K562 (cell line): ENCODE measurements at regions not wholly inside any gene's neighbourhood (a gene's known extent, or its start where the extent isn't known, plus 50 kb on each side); places are given as distances from the start of the nearest gene placed in this dataset.

ENCODE experiments used
- ATAC-seq: fragments of 200-7000 bp; cut with Tn5 transposase; 3 replicates; pipeline ENCODE4 v1.9.1; 2020; ENCODE audit warnings: moderate library complexity
- BruUV-seq: library from RNA; stranded (reverse); fragments of 400-500 nt; replicated peaks from 2 replicates; lab custom pipeline; 2021; lab: Mats Ljungman, UMichigan
- CTCF ChIA-PET: fragments of 300-600 bp; formaldehyde crosslinking; extraction: SDS; loops from one replicate; lab custom pipeline; 2021; ENCODE audit warnings: low intra/inter-chr PET ratio; lab: Yijun Ruan, JAX
- POLR2A ChIA-PET: fragments of 300-600, 350-650 bp; sonication (Branson Sonifier 250); formaldehyde crosslinking; extraction: SDS; loops from one replicate; lab custom pipeline; 2021; ENCODE audit warnings: antibody characterized with exemption, inconsistent platforms; lab: Yijun Ruan, JAX
- DNase-seq, 4 experiments: peaks; one replicate each; pipeline versions ENCODE4 v3.0.0 to v3.0.0-alpha.2; 2011 to 2018; ENCODE audit warnings: low spot score in 3 of 4, mixed read lengths in 3 of 4; ENCODE audit errors: extremely low read depth in 1 of 4
- FAIRE-seq: peaks from 2 replicates; lab custom pipeline; 2011; peaks lifted over from hg19 to GRCh38; lab: Jason Lieb, UNC
- H2AFZ ChIP-seq: 2 replicates; pipeline ENCODE4 v1.6.0; 2011; ENCODE audit warnings: low read depth, low read length, control low read depth, inconsistent platforms
- H3K27ac ChIP-seq: fragments of 200-600 bp; 3 replicates; pipeline ENCODE4 v1.8.0; 2011; ENCODE audit warnings: low read depth, mild to moderate bottlenecking, control low read depth, inconsistent platforms, low read length, moderate library complexity, mixed read lengths; ENCODE audit errors: extremely low read depth
- H3K27me3 ChIP-seq, 2 experiments: fragments of 300-600 bp in 1 of 2; 2 replicates in 1 of 2; 3 replicates in 1 of 2; pipeline versions ENCODE4 v1.6.0 to v1.8.0; 2011; ENCODE audit warnings: inconsistent platforms in 2 of 2, low read length in 2 of 2, mild to moderate bottlenecking in 1 of 2, mixed read lengths in 1 of 2, moderate library complexity in 1 of 2; ENCODE audit not compliant: control insufficient read depth in 2 of 2, insufficient read depth in 2 of 2
- H3K36me3 ChIP-seq: fragments of 300-600 bp; 3 replicates; pipeline ENCODE4 v1.8.0; 2011; ENCODE audit warnings: mild to moderate bottlenecking, low read length, inconsistent platforms; ENCODE audit not compliant: control insufficient read depth, insufficient read depth
- H3K4me1 ChIP-seq, 2 experiments: fragments of 200-600 bp in 1 of 2; replicated peaks in 1 of 2; 2 replicates in 1 of 2; 3 replicates in 1 of 2; pipeline versions ENCODE4 v1.5.1 to v1.8.0; 2011; ENCODE audit warnings: inconsistent platforms in 2 of 2, low read length in 2 of 2, mild to moderate bottlenecking in 1 of 2, mixed read lengths in 1 of 2, moderate library complexity in 1 of 2; ENCODE audit not compliant: control insufficient read depth in 2 of 2, insufficient read depth in 2 of 2
- H3K4me2 ChIP-seq: 2 replicates; pipeline ENCODE4 v1.6.1; 2011; ENCODE audit warnings: low read length, control low read depth, inconsistent platforms, mixed read lengths; ENCODE audit not compliant: insufficient read depth
- H3K4me3 ChIP-seq: fragments of 200-600 bp; sonication (generic), shearing (Covaris generic); 2 replicates; pipeline ENCODE4 v1.5.1; 2016; ENCODE audit warnings: control low read depth, inconsistent platforms
- H3K79me2 ChIP-seq: fragments of 200-600 bp; 3 replicates; pipeline ENCODE4 v1.8.0; 2011; ENCODE audit warnings: low read length, inconsistent platforms; ENCODE audit not compliant: control insufficient read depth, insufficient read depth
- H3K9ac ChIP-seq, 2 experiments: 2 replicates each; pipeline versions ENCODE4 v1.6.0 to v1.6.1; 2011; ENCODE audit warnings: low read depth in 2 of 2, low read length in 2 of 2, control low read depth in 1 of 2, inconsistent platforms in 1 of 2, mild to moderate bottlenecking in 1 of 2, mixed read lengths in 1 of 2; ENCODE audit not compliant: insufficient read depth in 1 of 2
- H3K9me1 ChIP-seq: one replicate; pipeline ENCODE4 v1.6.0; 2011; ENCODE audit warnings: inconsistent platforms, mild to moderate bottlenecking, low read length, moderate library complexity; ENCODE audit not compliant: control insufficient read depth, insufficient read depth
- H3K9me3 ChIP-seq: replicated peaks from 2 replicates; pipeline ENCODE4 v1.5.1; 2011; ENCODE audit warnings: low read depth, low read length, inconsistent platforms; ENCODE audit not compliant: control insufficient read depth, insufficient read depth
- H4K20me1 ChIP-seq: replicated peaks from 2 replicates; pipeline ENCODE4 v1.6.1; 2011; ENCODE audit warnings: low read length, inconsistent platforms, mixed read lengths; ENCODE audit not compliant: control insufficient read depth, insufficient read depth
- DMBX1 ChIP-seq: fragments of 250-450 bp; sonication (Bioruptor Pico); IDR thresholded peaks from 2 replicates; pipeline ENCODE4 v1.8.0; 2022; ENCODE audit warnings: inconsistent platforms, mild to moderate bottlenecking, moderate library complexity, borderline replicate concordance
- MNT ChIP-seq, 2 experiments: fragments of 450-650 bp; conservative IDR thresholded peaks; 2 replicates each; pipeline ENCODE4 v1.6.1; 2017; ENCODE audit warnings: mild to moderate bottlenecking in 2 of 2, moderate library complexity in 2 of 2
- NFYB ChIP-seq: IDR thresholded peaks from 2 replicates; pipeline ENCODE4 v1.6.1; 2011; ENCODE audit warnings: mild to moderate bottlenecking, moderate library complexity; ENCODE audit not compliant: insufficient read length; ENCODE audit errors: extremely low read depth
- PML ChIP-seq: IDR thresholded peaks from 2 replicates; pipeline ENCODE4 v1.6.1; 2012; ENCODE audit warnings: low read length, inconsistent platforms
- PRPF4 ChIP-seq: fragments of 200-400 bp; formaldehyde crosslinking; IDR thresholded peaks from one replicate; pipeline ENCODE4 v1.6.1; 2017; ENCODE audit warnings: low read length, low read depth, mild to moderate bottlenecking; ENCODE audit not compliant: insufficient read depth, poor library complexity, severe bottlenecking
- RAD51 ChIP-seq: fragments of 450-650 bp; IDR thresholded peaks from 2 replicates; pipeline ENCODE4 v1.7.1; 2016; ENCODE audit warnings: low read depth, mild to moderate bottlenecking, borderline replicate concordance
- TRIM25 ChIP-seq: fragments of 450-650 bp; IDR thresholded peaks from 2 replicates; pipeline ENCODE4 v1.7.0; 2016; ENCODE audit warnings: borderline replicate concordance
- WGBS: fragments of 100-300 bp; shearing (Covaris generic); methylation state at CpG from one replicate; pipeline ENCODE4 v1.1.6; 2016; ENCODE audit warnings: low coverage, mixed read lengths; ENCODE audit not compliant: insufficient coverage; ENCODE audit errors: missing lambda C conversion rate; 5-methylcytosine and 5-hydroxymethylcytosine counted together
- in situ Hi-C: fragments of 300-500 bp; cut with MboI; formaldehyde crosslinking; loops from 4 replicates; pipeline ENCODE4 v1.15.0; 2018; ENCODE audit warnings: inconsistent platforms, mixed read lengths
- intact Hi-C: fragments of 100-400 bp; cut with micrococcal nuclease; formaldehyde crosslinking; loops from 2 replicates; pipeline ENCODE4 v1.14.2; 2022

- intact Hi-C loops, result no loop called here
- Histone ChIP-seq H3K36me3 (no peaks in the 10 kb centered on the region), H3K9ac (no peak overlapping the region), H3K9me1 (no peaks in the 10 kb centered on the region), H3K27me3 (no peaks in the 10 kb centered on the region), H3K4me1 (no peaks in the 10 kb centered on the region), H2AFZ (no peak overlapping the region), H3K79me2 (no peaks in the 10 kb centered on the region), H3K4me2 (no peak overlapping the region), H3K9me3 (no peaks in the 10 kb centered on the region), H3K27ac (no peak overlapping the region), H4K20me1 (no peaks in the 10 kb centered on the region), H3K4me3 (no peak overlapping the region)
- ATAC-seq (no peak), FAIRE-seq (no peak), DNase-seq (no peak)
- BruUV-seq, result no TSS peak
- in situ Hi-C loops, result no loop called here
- ChIA-PET POLR2A (no interaction called here), CTCF (no interaction called here)
- 0% methylated on average over 3 of the region's 3 CpGs for WGBS
- TF ChIP-seq NFYB (no peak), TRIM25 (no peak), PML (no peak), DMBX1 (CRISPR knock-in tag) (no peak), RAD51 (no peak), MNT (conservative IDR thresholded peaks at IDR 0.05) (no peak), PRPF4 (no peak)
These were observed 763.9 kb downstream of the PCDH18 start for GRCh38 chr4:136768213-136768924.
